ENCODE measurements at regions not wholly inside any gene's neighbourhood (a gene's known extent, or its start where the extent isn't known, plus 50 kb on each side); places are given as distances from the start of the nearest gene placed in this dataset.

- Histone ChIP-seq H3K4me1 (no peaks in the 10 kb centered on the region), H3K4me3 (no peak overlapping the region), H3K36me3 (no peaks in the 10 kb centered on the region), H3K27me3 (peaks cover 0 to 16% of the 10 kb centered on the region in 2 donors), H3K9me3 (no peaks in the 10 kb centered on the region), H3K27ac (no peak overlapping the region)
- no peak for DNase-seq (ENCODE audit: low spot score in 2 of 2)
- intact Hi-C loops (cut with DNase I; ENCODE audit: low total_unique reads): no loop called here
- TF ChIP-seq POLR2AphosphoS5 (IDR thresholded peaks at IDR 0.05): no peak
- no peak for TF ChIP-seq POLR2A (IDR thresholded peaks at IDR 0.05)
- TF ChIP-seq, protein P1, sequence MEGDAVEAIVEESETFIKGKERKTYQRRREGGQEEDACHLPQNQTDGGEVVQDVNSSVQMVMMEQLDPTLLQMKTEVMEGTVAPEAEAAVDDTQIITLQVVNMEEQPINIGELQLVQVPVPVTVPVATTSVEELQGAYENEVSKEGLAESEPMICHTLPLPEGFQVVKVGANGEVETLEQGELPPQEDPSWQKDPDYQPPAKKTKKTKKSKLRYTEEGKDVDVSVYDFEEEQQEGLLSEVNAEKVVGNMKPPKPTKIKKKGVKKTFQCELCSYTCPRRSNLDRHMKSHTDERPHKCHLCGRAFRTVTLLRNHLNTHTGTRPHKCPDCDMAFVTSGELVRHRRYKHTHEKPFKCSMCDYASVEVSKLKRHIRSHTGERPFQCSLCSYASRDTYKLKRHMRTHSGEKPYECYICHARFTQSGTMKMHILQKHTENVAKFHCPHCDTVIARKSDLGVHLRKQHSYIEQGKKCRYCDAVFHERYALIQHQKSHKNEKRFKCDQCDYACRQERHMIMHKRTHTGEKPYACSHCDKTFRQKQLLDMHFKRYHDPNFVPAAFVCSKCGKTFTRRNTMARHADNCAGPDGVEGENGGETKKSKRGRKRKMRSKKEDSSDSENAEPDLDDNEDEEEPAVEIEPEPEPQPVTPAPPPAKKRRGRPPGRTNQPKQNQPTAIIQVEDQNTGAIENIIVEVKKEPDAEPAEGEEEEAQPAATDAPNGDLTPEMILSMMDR (IDR thresholded peaks at IDR 0.05): no peak
Observed at GRCh38 chr15:98596885-98597392, 51.4 kb upstream of the IGF1R start.

- peaks cover 0 to 12% of the 10 kb centered on the region in 2 donors for H3K27me3 ChIP-seq
- peak in 1 of 2 donors; percentile 2 for DNase-seq (ENCODE audit: low spot score in 2 of 2)
- no peaks in the 10 kb centered on the region for H3K9me3 ChIP-seq
- H3K4me3 ChIP-seq: no peak overlapping the region
- H3K27ac ChIP-seq: no peak overlapping the region
- H3K4me1 ChIP-seq: no peaks in the 10 kb centered on the region
- TF ChIP-seq, protein P1 (IDR thresholded peaks at IDR 0.05): no peak
- TF ChIP-seq POLR2AphosphoS5 (IDR thresholded peaks at IDR 0.05) (no peak), POLR2A (IDR thresholded peaks at IDR 0.05) (no peak)
- no peaks in the 10 kb centered on the region for H3K36me3 ChIP-seq
- intact Hi-C loops (cut with DNase I; ENCODE audit: low total_unique reads): no loop called here
Observed at GRCh38 chr15:98597666-98598065, 50.7 kb upstream of the IGF1R start.
